ENCODE measurements at regions not wholly inside any gene's neighbourhood (a gene's known extent, or its start where the extent isn't known, plus 50 kb on each side); places are given as distances from the start of the nearest gene placed in this dataset.

- in situ Hi-C loops (cut with HindIII; ENCODE audit: extremely low pct_ligation_motif_present, low pct_unique_long_range_greater_than_20kb) (no loop called here), intact Hi-C loops (cut with micrococcal nuclease; ENCODE audit: unreplicated experiment) (no loop called here)
- no peak overlapping the region for H3K4me3 ChIP-seq (replicated peaks in 1 of 3; ENCODE audit: insufficient read depth in 1 of 3, low read depth in 2 of 3, low read length in 3 of 3)
- H3K27ac ChIP-seq (ENCODE audit: extremely low read length, insufficient read depth, low read length): no peak overlapping the region
- TF ChIP-seq, protein P1, sequence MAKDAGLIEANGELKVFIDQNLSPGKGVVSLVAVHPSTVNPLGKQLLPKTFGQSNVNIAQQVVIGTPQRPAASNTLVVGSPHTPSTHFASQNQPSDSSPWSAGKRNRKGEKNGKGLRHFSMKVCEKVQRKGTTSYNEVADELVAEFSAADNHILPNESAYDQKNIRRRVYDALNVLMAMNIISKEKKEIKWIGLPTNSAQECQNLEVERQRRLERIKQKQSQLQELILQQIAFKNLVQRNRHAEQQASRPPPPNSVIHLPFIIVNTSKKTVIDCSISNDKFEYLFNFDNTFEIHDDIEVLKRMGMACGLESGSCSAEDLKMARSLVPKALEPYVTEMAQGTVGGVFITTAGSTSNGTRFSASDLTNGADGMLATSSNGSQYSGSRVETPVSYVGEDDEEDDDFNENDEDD (CRISPR knock-in tag; IDR thresholded peaks at IDR 0.05; ENCODE audit: borderline replicate concordance): no peak
- TF ChIP-seq NCOA5 (CRISPR knock-in tag; IDR thresholded peaks at IDR 0.05): no peak
- TF ChIP-seq ZFY (CRISPR knock-in tag; IDR thresholded peaks at IDR 0.05): no peak
- TF ChIP-seq U2AF2 (IDR thresholded peaks at IDR 0.05; ENCODE audit: low read depth, low read length): no peak
- TF ChIP-seq, protein P2, sequence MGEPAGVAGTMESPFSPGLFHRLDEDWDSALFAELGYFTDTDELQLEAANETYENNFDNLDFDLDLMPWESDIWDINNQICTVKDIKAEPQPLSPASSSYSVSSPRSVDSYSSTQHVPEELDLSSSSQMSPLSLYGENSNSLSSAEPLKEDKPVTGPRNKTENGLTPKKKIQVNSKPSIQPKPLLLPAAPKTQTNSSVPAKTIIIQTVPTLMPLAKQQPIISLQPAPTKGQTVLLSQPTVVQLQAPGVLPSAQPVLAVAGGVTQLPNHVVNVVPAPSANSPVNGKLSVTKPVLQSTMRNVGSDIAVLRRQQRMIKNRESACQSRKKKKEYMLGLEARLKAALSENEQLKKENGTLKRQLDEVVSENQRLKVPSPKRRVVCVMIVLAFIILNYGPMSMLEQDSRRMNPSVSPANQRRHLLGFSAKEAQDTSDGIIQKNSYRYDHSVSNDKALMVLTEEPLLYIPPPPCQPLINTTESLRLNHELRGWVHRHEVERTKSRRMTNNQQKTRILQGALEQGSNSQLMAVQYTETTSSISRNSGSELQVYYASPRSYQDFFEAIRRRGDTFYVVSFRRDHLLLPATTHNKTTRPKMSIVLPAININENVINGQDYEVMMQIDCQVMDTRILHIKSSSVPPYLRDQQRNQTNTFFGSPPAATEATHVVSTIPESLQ (CRISPR knock-in tag; conservative IDR thresholded peaks at IDR 0.05): no peak
- TF ChIP-seq ESRRA (CRISPR knock-in tag; IDR thresholded peaks at IDR 0.05; ENCODE audit: low read depth): no peak
- no peak for TF ChIP-seq ZNF280D (CRISPR knock-in tag; IDR thresholded peaks at IDR 0.05)
- TF ChIP-seq KAT8 (CRISPR knock-in tag; IDR thresholded peaks at IDR 0.05): no peak
- no peak for TF ChIP-seq BATF2 (CRISPR knock-in tag; IDR thresholded peaks at IDR 0.05)
- no peak for TF ChIP-seq ZNF749 (CRISPR knock-in tag; IDR thresholded peaks at IDR 0.05; ENCODE audit: borderline replicate concordance)
- TF ChIP-seq ZNF570 (CRISPR knock-in tag; IDR thresholded peaks at IDR 0.05; ENCODE audit: borderline replicate concordance): no peak
- TF ChIP-seq, protein P3, sequence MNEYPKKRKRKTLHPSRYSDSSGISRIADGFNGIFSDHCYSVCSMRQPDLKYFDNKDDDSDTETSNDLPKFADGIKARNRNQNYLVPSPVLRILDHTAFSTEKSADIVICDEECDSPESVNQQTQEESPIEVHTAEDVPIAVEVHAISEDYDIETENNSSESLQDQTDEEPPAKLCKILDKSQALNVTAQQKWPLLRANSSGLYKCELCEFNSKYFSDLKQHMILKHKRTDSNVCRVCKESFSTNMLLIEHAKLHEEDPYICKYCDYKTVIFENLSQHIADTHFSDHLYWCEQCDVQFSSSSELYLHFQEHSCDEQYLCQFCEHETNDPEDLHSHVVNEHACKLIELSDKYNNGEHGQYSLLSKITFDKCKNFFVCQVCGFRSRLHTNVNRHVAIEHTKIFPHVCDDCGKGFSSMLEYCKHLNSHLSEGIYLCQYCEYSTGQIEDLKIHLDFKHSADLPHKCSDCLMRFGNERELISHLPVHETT (CRISPR knock-in tag; conservative IDR thresholded peaks at IDR 0.05): no peak
- H3K36me3 ChIP-seq (replicated peaks in 1 of 2; ENCODE audit: control insufficient read depth in 1 of 2, insufficient read depth in 2 of 2, low read length in 2 of 2): no peaks in the 10 kb centered on the region
- no peak overlapping the region for H3K9ac ChIP-seq (ENCODE audit: insufficient read depth, low read depth, low read length)
- POLR2A ChIA-PET: no interaction called here
- BruUV-seq (replicated peaks): no TSS peak
- no peaks in the 10 kb centered on the region for H3K27me3 ChIP-seq (ENCODE audit: control insufficient read depth in 1 of 2, insufficient read depth in 2 of 2, low read length in 2 of 2)
- no peaks in the 10 kb centered on the region for H3K9me3 ChIP-seq (ENCODE audit: low read length)
- WGBS (ENCODE audit: low lambda C conversion rate): 54% methylated on average over 4 of the region's 4 CpGs
- H2AFZ ChIP-seq (ENCODE audit: low read length): no peak overlapping the region
- H4K20me1 ChIP-seq (ENCODE audit: insufficient read depth, low read length): no peaks in the 10 kb centered on the region
- no peak overlapping the region for H3K4me2 ChIP-seq (ENCODE audit: low read depth, low read length)
- no peak for DNase-seq (ENCODE audit: low spot score)
- CTCF ChIA-PET (ENCODE audit: low intra/inter-chr PET ratio, low total read pairs): no interaction called here
- H3K4me1 ChIP-seq (ENCODE audit: insufficient read depth, low read length): peaks cover 17% of the 10 kb centered on the region
- no peak for ATAC-seq
- H3K79me2 ChIP-seq (ENCODE audit: insufficient read depth, low read length): no peaks in the 10 kb centered on the region
- no peak for FAIRE-seq
Measured at GRCh38 chr5:143751342-143751741, 60.6 kb upstream of the HMHB1 start.

Data from HepG2 (cell line).